ENCODE measurements at regions not wholly inside any gene's neighbourhood (a gene's known extent, or its start where the extent isn't known, plus 50 kb on each side); places are given as distances from the start of the nearest gene placed in this dataset.
"Not testable (repeated sequence)": the region's sequence is repeated elsewhere in the genome, so short reads cannot be mapped to it uniquely, and the experiment has no call there.

DNA sequence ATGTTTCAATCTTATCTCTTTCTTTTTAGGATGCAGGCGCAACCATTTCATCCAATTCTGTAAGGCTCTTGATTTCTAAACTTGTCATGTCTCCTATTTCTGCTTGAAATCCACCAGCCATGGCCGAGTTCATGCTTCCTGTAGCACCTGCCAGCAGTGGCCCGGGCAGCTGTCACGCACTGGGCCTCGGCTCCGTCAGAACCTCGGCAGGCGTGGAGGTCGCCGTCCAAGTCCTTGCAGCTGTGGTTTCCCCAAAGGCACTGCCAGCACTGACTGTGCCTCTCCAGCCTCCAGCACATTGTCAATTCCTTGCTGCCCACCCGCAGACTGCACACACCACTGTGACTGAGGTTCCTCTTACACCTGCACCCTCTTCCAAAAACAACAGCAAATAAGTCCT is 188.7 kb upstream of the SALL3 start:
- no peak for DNase-seq

DNA sequence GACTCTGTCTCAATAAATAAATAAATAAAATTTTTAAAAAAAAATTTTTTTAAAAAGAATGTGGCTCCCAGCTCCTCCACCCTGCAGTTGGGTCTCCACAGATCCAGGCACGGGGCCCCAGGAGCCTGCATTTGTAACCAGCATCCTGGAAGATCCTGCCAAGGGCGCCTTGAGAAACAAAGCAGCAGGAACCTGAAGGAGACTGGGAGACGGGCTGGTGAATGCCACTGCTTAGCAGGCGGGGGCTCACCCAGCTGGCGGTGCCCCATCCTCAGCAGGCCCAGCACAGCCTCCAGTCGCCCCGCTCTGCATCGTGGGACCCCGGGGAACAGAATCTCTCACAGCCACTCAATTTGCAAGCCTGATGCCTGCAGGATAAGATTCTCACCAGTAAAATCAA is 187.5 kb upstream of the SALL3 start:
- no peak for DNase-seq

DNA sequence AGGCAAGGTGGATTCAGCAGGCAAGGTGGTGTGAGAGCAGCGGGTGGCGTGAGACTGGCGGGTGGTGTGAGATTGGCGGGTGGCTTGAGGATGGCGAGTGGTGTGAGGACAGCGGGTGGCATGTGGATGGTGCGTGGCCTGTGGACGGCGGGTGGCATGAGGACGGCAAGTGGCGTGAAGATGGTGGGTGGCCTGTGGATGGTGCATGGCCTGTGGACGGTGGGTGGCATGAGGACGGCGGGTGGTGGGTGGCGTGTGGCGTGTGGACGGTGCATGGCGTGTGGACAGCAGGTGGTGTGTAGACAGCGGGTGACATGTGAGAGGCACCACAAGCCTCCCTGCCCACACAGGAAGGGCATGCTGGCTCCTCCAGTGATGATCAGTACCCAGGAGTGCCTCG is 186.9 kb upstream of the SALL3 start:
- no peak for DNase-seq

DNA sequence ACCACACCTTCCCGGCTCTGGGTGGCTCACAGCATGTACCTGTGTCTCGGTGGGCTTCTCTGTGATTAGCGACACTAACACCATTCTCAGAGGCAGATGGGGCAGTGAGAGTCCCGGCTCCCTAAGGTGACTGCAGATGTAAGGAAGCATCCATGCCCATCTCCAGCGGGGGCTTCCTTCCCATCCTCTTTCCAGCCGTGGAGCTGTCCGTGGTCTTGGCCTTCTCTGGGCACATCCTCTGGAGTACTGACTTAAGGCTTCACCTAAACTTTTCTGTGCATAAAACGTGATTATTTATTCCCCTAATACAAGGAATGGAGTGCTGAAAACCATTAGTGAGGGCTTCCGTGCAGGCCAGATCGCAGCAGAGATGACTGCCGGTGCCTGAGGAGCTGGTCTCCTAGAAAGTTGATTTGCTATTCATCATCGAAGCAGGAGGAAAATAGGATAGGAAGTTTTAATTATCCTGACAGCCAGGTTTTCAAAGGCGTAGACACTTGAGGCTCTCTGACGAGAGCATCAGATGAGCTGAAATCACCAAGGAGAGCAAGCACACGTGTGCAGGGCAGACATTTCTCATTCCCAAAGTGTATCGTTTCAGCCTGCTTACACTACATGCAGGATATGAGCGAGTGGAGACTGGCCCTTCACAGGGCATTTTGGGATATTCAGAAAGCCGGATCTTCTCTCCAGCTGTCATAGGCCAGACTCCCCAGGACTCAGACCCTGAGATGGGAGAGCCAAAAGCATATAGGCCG is 186.1 kb upstream of the SALL3 start:
- no peak for DNase-seq

DNA sequence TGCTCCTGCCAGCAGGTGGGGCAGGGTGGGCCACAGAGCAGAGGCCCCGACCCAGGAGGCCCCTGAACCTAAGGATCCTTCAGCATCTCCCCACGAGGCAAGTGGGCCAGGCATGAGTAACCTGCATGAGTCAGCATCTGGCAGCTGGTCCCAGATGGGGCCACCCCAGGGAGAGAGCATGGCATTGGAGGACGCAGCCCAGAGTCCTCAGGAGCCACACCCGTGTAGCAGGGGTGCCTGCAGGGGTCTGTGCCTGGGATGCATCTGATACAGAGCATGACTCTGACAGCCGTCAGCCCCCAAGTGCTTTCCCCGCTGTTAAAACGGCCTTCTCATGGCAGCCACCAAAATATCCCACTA is 185.6 kb upstream of the SALL3 start:
- DNase-seq: no peak

DNA sequence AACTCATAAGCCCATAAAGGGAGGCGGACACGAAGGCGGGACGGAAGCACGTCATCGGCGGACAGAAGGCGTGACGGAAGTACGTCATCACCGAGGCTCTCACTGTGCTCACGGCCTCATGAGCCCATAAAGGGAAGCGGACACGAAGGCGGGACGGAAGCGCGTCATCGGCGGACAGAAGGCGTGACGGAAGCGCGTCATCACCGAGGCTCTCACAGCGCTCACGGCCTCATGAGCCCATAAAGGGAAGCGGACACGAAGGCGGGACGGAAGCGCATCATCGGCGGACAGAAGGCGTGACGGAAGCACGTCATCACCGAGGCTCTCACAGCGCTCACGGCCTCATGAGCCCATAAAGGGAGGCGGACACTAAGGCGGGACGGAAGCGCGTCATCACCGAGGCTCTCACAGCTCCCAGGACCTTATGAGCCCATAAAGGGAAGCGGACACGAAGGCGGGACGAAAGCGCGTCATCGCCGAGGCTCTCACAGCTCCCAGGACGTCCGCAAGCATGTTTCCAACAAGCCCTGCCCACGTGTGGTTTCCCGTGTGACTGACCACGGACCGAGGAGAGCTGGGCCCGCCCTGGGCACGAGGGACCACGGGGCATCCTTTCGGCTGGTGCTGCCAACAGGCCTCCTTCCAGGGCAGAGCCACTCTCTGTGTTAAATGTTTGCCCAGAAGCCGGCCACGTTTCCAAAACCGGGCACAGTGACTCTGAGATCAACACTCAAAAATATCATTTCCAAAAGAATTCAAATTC is 182.7 kb upstream of the SALL3 start:
- no peak for DNase-seq

DNA sequence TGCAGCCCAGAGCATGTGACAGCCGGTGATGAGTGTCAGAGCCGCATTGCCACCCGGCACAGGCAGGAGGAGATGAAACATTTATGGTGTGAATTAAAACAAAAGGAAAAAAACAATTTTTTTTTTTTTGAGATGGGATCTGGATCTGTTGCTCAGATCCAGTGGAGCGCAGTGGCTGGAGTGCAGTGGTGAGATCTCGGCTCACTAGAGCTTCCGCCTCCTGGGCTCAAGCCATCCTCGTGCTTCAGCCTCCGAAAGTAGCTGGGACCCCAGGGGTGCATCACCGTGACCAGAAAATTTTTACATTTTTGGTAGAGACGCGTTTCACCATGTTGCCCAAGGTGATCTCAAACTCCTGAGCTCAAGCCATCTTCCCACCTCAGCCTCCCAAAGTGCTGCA is 182.1 kb upstream of the SALL3 start:
- no peak for DNase-seq

DNA sequence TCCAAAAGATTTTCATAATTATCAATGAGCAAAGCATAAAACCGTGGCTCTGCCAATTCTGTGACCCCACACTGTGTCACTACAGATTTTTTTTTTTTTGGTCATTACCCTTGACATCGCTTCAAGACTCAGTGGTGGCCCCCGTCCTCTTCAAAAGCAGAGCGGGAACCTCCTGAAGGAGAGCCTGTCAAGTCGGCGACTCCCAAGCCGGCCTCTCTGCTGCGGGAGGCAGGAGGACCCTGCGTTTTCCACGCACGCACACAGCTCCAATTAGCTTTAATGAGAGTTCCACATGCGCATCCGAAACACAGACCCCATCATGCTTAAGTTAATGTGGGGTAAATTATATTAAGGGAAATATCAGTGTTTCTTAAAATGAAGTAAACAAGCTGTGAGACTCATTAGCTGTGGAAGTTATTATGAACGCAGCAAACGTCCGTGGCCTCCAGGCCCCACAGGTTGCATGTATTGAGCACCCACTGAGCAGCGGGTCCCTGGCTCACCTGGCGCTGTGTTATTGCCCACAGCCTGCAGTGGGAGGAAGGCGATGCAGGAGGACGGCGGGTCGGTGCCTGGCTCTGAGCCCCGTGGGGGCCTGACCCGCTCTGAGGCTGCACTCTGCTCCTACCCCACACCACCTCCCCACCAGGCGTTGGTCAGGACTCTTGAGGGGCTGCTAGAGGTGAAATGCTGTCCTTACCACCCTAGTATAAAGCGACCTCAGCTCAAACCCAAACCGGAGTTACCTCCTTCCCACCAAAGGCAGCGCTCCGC is 181.0 kb upstream of the SALL3 start:
- DNase-seq: no peak

DNA sequence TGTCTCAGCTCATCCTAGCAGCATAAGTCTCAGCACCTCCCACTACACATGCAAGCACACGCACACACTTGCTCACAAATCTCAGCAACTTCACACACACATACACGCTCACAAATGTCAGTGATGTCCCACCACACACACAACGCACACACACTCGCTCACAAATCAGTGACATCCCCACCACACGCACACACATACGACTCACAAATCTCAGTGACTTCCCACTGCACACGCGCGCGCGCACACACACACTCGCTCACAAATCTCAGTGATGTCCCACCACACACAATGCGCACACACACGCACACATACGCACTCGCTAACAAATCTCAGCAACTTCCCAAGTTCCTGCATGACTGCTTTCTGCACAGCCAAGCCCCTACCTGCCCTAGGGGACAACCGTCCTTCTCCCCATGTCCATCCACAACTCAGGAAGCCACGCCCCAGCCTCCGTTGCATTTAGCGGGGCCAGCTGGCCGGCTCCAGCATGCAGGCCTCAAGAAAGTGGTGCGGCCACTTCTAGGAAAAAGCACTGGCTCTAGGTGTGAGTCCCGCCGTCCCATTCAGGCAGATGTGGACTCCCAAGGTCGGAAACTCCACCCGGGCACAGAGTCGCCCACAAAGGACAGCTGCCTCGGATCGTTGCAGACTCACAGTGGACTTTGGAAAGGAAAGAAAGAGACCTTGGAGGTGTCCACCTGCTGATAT is 180.1 kb upstream of the SALL3 start:
- DNase-seq: no peak

DNA sequence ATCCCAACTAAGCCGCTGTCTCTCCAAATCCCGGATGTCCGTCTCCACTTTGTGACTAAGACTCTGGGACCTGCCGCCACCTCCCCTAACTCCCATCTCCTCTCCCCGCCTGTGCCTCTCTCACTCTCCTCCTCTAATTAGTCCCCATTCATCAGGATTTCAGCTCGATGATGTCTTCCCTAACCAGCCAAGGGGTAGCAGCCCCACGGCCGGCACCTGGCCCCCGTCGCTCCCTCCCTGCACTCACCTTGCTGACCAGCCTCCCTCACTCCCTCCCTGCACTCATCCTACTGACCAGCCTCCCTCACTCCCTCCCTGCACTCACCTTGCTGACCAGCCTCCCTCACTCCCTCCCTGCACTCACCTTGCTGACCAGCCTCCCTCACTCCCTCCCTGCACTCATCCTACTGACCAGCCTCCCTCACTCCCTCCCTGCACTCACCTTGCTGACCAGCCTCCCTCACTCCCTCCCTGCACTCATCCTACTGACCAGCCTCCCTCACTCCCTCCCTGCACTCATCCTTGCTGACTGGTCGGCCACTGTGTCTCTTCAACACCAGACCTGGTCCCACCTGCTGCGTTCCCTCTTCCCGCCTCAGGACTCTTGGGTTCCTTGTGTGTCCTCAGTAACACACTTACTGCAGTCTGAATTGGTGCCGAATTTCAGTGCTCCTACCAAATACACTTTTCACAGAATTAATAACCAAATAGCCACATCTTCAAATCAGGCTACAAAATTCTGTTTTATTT is 179.3 kb upstream of the SALL3 start:
- not testable (repeated sequence) for DNase-seq

DNA sequence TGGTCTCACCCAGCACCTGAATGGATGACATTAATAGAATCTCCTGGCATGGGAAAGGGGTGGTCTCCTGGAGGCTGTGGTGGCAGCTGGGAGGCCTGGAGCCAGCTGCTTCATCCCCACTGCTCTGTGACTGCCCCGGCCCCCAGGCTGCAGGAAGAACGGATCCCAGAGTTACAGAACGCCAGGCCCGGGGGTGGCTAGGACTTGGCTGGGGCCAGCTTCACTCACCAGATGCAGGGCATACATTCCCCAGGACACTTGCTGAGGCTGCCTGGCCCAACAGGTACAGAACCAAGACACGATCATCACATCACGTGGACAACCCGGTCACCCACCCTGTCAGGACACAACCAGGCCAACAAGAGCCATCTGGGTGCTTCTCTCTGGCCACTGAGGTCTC is 178.6 kb upstream of the SALL3 start:
- DNase-seq: no peak

DNA sequence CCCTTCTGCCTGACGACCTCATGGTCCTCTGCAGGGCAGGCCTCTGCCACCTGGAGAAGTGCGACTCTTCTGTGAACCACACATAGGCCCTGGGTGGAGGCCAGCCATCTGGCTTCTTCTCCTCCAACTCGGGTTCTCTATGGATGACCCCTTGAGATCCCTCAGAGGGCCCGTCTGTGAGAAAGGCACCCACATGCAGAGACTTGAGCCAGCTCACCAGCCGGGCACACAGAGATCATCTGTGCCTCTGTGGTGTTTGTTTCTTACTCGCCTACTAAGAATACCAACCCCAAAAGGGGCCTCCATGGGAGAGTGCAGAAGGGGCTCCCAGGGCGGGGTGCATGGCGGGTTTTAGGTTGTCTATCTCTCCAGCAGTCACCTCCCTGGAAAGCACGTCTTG is 176.5 kb upstream of the SALL3 start:
- DNase-seq: no peak

DNA sequence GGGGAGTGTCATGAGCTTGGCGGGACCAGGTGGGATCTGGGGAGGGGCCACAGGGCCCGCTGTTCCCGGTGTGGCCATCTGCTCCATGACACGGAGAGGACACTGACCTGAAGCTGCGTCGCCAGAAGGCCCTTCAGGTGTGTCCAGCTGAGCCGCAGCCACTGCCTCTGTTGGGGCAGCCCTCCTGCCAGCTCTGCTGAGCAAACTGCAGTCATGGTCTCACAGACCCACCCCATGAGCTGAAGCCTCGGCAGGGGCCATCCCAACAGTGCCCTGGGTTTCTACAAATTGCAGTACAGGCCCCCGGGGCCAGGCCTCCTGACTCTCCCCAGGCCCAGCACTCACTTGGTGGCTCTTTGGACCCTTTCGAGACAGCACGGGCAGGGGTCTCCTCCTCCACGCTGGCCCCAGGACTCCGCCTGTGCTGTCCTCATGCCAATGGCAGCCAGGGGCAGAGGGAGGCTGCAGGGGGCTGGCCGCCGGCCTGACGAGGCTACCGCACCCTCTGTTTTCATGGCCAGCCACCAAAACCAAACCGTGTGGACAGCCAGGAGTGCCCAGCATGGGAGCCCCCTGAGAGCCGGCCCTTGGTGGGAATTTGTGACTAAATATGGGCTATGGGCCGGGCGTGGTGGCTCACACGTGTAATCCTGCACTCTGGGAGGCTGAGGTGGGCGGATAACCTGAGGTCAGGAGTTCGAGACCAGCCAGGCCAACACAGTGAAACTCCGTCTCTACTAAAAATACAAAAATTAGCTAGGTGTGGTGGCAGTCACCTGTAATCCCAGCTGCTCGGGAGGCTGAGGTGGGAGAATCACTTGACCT is 175.2 kb upstream of the SALL3 start:
- DNase-seq: no peak

DNA sequence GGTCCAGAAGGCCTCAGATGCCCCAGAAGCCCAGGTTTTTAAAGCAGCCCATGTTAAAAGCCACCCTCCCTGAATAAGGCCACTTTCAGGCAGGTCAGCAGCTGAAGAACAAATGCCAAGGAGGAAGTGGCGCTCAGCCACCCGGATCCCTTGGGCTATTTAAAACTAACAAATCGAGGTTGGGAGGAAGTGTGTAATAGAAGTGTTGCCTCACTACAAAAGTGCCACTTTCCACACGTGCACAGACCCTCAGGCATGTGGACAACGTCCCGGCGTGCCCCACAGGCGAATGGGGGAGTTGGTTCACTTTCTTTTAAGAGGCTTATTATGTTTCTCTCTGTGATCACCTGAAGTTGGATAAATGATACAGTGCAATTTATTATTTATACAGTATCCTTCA is 173.8 kb upstream of the SALL3 start:
- no peak for DNase-seq

DNA sequence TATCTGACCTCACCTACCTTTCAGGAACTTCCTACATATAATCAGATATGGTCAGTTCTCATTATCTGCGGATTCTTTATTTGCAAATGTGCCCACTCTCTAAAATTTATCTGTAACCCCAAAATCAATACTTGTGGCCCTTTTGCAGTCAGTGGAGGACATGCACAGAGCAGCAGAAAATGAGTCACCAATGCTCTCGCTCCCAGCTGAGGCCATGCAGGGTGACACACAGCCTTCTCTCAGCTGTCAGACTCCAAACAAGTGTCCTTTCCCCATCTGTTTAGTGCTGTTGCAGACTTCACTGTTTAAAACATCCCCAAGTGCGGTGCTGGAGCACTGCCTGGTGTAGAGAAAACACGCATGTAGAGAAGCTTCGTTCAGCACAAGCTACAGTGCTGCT is 171.9 kb upstream of the SALL3 start:
- DNase-seq: no peak

DNA sequence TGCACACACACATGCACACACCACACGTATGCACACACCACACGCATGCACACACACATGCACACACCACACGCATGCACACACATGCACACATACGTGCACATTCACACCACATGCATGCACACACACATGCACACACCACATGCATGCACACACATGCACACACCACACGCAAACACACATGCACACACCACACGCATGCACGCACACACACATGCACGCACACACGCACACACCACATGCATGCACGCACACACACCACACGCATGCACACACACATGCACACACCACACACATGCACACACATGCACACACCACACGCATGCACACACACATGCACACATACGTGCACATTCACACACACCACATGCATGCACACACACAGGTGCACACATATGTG is 169.8 kb upstream of the SALL3 start:
- no peak for DNase-seq

DNA sequence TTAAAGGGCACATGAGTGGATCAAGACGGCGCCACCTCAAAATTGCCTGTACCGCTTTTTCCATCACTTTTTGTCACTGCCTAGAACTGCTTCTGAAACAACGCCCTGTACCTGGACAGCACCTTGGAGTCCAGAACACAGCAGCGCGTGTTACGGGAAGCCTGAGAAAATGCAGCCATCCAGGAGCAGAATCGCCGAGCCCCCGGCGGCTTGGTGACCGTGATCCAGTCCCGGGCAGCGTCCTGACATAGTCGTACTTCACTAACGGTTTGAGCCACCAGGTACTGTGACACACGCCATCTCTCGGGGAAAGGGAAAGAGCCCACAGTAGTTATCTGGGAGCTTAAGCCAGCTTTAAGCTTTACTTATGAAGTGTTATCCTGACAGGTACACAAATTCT is 168.9 kb upstream of the SALL3 start:
- no peak for DNase-seq

DNA sequence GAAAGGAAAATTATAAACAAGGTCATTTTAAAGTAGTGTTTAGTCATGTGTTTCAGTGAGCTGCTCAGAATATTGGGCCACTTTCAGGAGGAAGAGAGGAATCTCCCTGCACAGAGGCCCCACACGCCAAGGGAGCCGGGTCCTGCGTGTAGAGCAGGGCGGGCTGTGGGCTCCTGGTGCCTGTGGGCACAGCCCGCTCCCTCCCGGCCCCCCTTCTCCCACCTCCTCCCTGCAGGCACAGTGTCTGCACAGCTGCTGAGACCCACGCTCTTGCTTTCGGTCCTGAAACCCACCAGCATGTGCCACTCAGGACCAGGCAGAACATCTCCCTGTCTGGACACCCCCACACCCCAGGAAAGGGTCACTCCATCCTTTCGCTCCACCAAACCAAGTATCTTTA is 167.6 kb upstream of the SALL3 start:
- no peak for DNase-seq

DNA sequence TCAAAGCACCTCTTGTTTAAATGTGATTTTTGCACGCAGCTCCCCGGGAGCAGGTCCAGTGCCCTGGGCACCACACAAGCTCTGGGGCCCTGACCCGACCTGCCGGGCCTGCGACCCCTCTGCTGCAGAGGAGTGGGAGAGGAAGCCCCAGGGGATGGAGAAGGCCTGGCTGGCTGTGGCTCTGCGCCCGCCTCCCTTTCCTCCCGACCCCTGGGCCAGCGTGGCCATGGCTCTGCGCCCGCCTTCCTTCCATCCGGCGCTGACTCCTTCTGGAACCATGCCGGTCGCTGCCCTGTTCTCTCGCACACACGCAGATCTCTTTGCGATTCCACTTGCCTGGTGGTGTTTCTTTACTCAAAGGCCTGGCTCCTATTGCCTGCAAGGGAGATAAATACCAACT is 166.5 kb upstream of the SALL3 start:
- no peak for DNase-seq

DNA sequence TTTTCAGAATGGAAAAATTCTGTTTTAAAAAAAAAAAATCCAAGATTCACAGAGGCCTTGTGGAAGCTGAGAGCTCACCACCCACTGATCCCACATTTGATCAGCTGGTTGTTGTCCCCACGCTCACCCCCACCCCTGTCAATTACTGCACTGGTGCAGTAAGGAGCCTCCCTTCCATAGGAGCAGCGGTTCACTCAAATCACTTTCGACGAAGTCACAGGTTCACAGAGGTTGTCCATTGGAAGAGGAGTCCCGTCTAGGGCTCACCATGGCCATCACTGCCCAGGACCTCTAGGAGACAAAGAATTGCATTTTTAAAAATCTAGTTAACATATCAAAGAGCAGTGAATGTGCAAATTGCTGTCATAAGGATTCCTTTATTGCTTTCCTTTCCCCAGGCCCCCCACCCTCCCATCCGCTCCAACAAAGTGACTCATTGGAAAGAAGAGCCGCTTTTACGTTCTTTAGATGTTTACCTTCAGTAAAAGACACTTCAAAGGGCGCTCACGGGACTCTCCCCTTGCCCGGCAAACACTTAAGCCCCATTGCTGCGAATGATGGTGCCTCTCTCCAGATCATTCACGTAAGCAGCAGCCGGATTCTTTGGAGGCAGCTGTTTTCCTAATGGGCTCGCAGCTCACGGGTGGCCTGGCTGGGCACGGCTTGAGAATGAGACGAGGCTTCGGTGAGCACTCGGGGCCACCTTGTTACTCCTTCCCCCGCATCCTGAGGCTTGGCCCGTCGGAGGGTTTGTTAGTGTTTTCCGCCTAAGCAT is 165.5 kb upstream of the SALL3 start:
- no peak for DNase-seq

DNA sequence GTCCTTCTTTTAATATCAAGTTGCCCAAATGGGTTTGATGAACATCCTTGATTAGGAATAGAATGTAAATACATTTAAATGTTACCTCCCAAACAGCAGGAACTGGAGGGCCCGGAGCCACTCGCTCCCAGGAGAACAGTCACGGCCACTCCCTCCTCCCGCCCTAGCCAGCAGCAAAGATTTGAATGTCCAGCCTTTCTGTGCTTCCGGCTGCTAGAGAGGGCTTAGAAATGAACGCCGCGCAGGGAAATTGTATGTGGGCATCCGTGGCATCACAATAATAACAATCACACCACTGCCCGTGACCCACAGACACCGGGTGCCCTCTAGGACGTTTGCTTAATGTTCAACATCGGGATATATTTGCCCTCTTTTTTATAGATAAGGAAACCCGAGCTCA is 164.9 kb upstream of the SALL3 start:
- no peak for DNase-seq
